ENCODE measurements at regions not wholly inside any gene's neighbourhood (a gene's known extent, or its start where the extent isn't known, plus 50 kb on each side); places are given as distances from the start of the nearest gene placed in this dataset.

DNA sequence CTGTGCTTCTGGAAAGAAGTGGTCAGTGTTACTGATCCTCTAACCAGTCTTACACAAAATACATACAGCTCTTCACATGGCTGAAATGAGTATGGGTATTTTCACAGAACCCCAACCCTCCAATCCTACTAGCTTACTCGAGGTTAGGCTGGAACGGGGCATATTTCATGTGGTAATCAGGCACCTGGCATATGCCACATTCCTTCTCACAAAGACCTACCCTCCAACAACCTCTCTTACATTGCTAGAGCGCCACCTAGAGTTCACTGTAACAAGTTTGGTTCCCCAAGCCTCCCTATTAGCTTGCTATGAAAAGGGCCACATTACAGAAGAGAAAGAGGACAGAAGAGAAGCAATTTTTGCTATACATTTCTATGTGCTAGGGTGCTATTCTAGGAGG lies 597.3 kb downstream of the PRELID2 start:
- DNase-seq: no peak

DNA sequence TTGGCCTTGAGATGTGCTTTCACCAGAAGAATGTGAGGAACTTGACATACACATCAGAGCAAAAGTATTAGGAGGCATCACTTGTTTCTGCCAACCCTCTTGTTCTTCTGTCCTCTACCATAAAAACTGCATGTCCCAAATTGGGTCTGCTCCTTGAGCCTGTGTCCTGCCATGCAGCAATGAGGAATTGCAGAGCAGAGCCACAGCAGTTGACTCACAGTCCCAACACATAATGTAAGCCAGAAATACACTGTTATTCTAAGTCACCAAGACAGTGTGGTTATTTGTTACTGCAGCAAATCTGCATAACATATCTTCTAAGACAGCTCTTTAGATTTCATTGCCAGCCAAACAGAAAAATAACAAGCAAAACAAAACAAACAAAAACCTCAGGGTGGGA lies 598.2 kb downstream of the PRELID2 start:
- no peak for DNase-seq

DNA sequence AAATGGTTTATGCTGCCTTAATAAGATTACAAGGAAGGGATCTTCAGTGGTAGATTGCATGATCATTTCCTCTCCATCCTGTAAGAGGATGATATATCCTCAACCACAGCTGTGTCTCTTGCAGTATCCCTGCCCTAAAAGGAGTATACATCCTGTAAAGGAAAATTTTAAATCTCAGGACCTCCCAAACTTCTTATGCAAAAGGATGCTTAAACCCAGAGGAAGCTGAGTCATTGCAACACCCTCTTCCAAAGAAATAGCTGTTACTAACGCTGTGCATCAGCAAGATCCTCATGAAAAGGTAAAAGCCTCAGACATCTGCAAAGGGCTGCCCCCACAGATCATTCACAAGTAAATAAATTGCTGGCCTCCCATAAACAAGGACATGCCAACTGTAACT lies 599.0 kb downstream of the PRELID2 start:
- no peak for DNase-seq

DNA sequence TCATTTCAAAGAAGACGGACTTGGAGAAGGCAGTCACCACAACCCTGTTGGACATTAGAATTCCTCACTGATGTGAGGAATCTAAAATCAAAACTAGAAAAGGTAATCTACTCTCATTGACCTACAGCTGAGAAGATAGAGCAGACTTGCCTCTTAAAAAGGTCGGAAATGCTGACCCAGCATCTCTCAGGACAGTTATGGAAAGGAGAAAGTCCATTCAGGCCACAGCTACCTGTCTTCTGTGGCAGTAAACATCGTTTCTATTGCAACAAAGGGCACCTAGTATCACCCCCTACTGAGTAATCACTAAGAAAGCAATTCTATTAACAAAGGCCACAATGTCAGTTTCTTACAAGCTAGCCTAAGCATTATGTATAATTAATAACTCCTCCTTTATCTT lies 601.7 kb downstream of the PRELID2 start:
- no peak for DNase-seq

DNA sequence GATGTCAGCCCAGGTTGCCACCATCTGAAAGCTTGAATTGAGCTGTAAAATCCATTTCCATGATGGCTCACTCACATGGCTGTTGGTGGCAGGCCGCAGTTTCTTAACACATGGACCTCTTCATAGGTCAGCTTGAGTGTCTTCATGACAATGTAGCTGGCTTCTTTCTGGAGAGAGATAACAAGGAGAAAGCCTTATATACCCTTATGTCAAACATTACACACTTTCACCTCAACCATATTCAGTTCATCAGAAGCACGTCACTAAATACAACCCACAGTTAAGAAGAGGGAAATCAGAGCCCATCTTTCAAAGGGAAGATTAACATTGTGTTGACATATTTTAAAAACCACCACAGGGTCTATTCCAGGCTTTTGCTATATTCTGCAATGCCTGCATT lies 604.4 kb downstream of the PRELID2 start:
- DNase-seq: no peak

DNA sequence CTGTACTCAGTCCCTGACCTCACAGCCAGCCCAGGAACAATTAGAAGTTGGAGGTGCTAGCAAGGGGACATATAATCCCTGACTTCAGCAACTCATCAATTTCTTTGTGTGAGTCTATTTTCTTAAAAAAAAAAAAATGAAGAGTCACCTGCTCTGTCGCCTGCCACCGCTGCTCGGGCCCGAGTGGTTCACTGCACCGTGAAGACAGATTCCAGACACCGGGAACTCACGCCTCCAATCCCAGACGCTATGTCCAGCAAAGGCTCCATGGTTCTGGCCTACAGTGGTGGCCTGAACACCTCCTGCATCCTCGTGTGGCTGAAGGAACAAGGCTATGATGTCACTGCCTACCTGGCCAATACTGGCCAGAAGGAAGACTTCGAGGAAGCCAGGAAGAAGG lies 606.6 kb downstream of the PRELID2 start:
- no peak for DNase-seq

DNA sequence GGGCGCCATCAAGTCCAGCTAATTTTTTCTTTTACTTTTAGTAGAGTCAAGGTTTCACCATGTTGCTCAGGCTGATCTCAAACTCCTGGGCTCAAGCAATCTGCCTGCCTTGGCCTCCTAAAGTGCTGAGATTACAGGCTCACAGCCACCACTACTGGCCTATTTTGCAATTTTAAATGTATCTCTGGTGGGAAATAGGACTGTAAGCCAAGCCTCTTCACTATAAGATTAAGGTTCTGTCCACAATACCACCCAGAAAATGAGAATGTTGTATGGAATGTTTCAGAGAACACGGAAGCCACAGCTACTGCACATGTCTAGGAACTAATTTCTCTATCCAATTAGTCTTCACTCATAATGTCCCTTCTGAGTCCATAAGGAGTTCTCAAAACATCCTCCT lies 607.3 kb downstream of the PRELID2 start:
- DNase-seq: no peak

DNA sequence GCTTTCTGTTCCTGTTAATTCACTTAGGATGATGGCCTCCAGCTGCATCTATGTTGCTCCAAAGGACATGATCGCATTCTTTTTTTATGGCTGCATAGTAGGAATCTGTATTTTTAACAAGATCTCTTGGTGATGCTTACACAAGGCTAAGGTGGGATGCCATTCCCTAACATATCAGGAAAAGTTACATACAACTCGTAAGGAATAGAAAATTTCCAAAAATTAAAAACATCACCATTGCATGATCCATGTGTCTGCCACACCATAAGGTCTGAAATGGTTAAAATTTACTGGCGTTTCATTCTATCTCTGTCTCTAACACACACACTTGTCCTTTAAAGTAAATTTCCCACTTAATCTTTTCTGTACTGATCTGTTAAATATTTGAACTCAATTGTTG lies 608.4 kb downstream of the PRELID2 start:
- DNase-seq: no peak

DNA sequence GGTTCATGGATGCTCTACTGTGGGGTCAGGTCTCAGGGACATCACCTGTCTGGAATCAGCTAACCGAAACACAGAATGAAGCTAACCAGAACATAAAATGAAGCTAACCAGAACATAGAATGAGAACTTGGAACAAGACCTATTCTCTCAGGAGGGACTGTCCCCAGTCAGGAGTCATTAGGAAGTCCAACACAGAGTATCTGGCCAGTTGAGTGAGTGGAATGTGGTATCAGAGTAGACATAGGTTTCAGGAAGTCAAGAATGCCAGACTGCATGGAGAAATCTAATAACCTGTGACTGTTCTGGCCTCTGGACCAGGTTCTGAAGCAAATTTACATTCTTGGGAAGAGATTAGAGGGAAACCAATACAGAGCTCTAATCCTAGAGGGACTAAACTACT lies 609.6 kb downstream of the PRELID2 start:
- DNase-seq: no peak

DNA sequence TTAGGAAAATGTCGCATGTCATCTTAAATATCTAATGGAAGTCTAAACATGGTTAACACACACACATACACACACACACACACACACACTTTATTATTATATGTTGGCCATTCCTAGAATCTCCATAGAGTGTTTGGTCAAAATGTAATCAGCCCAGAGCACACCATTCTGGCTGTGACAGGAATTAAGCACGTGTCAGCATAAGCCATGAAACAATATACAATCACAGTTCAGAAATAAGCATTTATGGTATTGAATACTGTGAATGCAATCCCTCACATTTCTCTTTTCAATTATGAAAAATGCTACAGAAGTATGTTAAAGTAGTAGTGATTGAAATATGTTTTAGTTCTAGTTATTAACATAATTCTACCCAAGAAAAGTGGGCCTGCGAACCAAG lies 611.6 kb downstream of the PRELID2 start:
- no peak for DNase-seq

DNA sequence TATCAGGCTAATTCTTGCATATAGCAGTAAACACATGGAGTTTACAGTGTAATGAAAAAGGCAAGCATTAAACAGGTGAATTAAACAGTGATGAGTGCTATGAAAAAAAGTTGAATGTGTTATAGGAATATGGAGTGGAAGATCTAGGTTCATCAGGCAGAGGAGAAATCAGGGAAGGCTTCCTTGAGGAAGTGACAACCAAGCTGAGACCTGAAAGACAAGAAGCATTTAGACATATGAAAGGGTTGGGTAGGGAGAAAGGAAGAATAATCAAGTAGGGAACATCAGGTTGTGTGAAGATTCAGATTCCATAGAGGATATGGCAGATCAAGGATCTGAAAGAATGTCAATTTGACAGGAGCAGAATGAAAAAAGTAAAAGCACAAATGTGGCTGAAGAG lies 612.5 kb downstream of the PRELID2 start:
- DNase-seq: no peak

DNA sequence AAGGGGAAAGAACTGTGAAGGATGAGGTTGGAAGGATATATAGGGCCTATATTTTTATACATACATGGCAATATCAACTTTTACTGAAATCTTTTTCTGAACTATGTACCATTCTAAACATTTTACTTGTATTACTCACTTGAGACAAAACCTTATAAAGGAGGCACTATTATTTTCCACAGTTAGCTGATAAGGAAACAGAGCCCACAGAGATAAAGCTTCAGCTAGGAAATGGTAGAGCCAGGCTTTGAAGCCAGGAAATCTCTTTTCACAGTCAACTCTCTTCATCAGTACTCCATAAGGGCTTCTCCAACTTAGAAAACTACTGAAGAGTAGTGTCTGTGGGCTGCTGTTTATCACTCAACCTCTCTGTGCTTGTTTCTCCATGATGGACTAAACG lies 613.7 kb downstream of the PRELID2 start:
- no peak for DNase-seq

DNA sequence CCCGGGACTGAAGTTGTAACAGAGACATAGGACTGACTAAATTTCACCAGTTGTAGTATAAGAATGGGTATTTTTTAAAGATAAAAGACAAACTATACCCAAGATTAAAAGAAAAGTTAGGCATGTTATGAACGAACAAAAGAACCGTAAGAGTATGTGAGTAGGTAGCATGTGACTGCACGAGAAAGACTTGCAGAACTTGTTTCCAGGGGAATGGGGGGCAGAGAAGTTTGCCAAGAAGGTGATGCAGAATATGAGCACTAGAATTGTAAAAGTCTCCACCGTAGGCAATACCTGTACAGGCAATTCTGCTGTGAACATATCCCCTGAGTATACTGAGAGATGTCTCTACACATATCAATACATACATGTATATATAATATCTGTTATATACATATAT lies 614.7 kb downstream of the PRELID2 start:
- DNase-seq: no peak

DNA sequence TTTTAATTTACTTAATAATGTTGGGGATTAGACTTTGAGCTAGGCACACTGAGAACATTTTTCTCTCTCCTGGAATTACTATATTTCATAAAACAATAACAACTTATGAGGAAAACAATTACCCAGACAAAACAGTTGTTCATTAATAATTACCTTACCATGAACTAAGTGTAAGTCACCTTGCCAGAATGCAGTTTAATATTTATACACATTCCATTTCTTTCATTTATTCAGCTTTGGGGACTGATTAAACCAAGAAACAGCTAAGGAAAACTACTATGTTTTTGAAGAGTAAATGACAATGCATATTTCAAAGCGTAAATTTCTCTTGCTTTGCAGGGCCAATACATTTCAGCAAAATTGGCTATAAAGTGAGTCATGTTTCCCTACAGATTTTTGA lies 616.2 kb downstream of the PRELID2 start:
- no peak for DNase-seq

DNA sequence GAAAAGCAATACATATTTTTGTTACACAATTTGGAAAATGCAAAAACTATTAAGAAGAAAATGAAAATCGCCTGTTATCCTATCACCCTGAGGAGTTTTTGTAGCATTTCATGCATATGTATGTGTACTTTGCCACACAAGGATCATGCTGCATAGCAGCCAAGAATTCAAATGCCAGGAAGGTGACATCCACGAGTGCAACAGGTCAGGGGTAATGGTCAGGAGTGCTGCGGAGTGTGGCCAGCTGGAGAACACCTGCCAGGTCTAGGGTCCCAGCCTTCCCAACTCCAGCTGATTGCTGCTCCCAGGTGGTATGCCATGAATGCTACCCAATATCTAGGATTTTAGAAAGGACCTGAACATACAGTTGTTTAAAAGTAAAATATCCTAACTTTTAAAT lies 617.1 kb downstream of the PRELID2 start:
- DNase-seq: no peak

DNA sequence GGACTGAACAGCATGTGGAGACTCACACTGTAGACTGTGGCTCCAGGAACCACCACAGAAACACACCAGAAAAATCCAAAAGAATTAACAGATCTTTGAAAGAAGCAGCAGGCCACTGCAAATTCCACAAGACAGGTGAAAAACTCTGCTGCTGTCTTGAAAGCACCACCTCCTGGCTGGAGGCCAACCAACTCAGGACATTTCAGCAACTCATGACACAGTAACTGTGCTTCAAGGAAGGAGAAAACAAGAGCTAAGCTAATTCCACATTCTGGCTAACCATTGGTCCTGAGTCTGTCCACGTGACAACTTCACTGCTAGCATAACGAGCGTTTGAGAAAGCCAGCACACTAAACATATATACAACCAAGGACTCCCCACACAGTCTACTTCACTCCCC lies 625.1 kb downstream of the PRELID2 start:
- DNase-seq: no peak

DNA sequence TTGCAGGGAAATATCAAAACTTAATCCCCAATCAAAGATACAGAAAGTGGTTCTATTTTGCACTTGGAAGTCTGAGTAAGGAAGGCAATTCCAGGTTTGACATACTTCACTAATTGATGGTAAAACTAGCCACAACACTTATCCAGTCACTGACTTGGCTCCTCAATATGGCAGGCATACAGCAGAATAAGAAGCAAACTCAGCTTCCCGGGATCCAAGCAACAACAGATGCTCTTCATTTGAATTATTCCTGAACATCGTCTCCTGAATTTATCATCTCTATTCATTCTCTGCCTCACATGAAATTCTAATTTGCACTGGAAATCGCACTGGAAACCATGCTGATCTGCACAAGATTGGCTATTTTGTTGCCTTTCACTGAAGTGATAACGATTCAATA lies 629.6 kb downstream of the PRELID2 start:
- no peak for DNase-seq

DNA sequence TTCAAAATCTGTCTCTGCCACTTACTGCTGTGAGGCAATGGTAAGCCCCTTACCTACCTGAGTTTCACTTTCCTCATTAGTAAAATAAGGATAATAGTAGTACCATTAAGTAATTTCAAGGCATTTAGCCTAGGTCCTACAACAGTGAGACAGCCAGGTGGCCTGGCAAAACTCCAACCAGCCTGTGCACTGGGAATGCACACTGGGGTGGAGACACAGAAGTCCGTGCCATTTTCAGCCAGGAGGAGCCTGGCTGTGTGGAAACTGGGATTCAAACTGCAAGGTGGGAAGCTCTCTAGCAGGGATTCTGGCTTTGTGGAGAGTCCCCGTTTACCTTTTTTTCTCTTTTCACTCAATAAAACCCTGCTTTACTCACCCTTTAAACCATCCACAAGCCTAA lies 630.4 kb downstream of the PRELID2 start:
- no peak for DNase-seq

DNA sequence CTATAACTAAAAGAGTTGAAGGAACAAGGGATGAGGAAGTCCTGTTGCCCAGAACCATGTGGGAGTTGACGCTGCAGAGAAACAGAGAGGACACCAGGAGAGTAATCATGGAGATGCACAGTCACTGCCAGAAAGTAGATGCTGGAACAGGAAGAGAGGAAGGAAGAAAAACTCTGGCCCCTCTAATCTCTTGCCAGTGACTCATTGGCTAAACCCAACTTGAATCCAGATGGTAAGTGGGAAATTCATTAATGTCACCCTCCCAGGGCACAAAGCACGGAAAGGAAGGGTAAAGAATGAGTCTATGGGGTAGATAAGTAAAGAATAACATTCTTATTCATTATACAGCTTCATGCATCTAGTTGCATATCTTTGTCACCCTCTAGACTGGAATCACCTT lies 631.9 kb downstream of the PRELID2 start:
- no peak for DNase-seq

DNA sequence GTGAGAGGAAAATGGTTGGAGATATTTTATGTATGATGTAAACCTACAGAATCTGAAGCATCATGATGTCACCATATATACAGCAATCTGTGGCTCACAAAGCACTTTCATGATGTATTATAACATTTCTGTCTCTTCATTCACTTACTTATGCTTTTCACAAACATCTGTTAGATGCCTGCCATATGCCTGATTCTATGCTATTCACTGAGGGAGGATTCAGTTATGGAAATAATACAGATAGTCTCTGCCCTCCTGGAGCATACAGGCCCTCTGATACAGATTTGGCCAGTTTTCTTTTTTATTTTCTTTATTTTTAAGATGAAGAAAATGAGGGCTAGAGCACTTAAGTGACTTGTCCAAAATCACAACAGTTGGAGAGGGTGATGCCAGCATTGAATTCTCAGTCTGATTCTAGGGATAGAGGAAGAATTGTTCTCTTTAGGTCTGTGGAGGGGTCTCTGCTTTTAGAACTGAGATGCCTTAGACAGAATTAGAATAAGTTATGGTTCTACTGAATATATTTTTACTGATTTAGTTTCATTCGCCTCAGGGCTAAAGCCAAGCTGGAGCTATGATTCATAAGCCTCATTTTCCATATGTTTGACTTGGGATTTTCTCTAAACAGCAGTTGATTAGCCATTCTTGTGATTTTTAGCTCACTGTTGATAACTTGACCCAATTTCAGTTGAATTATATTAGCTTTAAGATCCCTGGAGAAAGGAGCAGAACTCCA lies 636.4 kb downstream of the PRELID2 start:
- no peak for DNase-seq

DNA sequence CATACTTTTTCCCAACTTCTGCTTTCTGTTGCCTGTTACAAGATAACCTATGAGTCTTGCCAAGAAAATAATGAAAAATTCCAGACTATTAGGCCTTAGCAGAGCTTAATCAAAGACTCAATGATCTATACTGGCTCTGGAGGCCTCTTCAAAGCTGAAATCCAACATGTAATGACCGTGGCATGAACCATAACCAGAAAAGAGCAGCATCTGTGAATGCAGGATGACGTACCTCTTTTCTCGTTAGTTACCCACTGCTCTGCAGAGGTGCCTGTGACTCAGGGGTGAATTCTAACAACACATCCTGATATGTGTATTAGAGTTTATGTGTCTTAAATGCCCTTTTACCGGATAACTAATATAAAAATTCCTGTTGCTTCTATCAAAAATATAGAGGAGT lies 645.4 kb downstream of the PRELID2 start:
- no peak for DNase-seq

DNA sequence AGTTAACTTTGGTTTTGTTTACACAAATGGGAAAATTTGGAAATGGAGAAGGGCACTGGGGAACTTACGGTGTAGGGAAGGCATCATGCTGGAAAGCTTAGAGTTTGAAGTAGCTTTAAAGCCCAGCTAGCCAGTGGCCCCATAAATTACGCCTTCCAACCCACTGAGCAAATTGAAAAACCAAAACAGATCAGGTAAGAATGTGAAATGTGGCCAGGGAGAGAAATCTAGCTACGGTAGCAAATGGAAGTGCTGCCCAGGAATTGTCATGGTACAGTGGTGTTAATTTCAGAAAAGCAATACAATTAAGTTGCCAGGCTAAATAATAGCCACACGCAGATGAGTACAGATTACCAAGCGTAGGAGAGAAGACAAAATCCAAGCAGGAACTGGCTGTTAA lies 654.8 kb downstream of the PRELID2 start:
- DNase-seq: no peak

DNA sequence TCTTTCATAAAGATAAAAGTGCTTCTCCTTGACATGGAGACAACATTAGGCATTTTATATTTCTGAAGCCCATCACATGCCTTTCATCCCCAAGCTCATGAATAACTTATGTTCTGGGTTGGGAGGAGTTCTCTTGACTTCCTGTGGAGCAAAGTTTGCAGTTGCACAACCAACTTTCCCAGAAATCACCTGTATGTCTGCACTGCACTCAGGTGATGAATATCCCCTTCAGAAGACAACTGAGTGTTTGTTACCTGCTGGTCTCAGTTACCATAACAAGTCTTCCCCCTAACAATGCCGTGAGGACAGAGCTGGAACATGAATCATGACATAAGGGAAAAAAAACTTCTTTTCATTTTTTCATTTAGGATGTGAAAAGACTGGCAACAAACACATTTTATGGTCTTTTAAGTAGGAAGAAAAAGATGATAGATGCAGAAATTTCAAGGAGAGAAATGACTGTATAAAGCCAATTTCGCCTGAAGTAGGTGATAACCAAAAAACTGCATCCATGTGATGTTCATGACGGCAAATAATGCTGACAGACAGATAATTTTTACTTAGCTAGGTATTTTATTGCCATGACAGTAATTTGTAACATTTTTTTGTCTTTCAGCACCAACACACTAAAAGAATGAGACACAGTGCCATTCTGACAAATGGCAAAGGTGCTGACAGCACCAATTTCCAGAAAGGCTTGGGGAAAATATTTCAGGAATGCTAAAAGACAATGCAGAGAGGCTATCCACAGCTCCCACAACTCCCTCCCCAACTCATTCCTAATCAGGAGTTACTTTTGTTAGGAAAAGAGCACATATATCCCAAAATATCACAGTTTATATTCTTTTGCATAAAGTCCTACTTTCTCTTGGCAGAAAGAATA lies 656.3 kb downstream of the PRELID2 start:
- DNase-seq: no peak

DNA sequence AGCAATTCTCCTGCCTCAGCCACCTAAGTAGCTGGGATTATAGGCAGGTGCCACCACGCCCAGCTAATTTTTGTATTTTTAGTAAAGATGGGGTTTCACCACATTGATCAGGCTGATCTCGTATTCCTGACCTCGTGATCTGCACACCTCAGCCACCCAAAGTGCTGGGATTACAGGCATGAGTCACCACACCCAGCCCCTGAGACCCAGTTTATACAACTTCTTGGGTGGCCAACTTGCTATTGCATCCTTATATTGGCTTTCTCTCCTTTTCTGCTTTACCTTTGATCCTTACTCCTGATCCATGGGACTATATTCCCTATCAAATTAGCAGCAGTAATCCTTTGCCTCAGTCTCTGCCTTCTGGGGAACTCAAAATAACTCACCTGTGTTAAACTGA lies 659.1 kb downstream of the PRELID2 start:
- no peak for DNase-seq

DNA sequence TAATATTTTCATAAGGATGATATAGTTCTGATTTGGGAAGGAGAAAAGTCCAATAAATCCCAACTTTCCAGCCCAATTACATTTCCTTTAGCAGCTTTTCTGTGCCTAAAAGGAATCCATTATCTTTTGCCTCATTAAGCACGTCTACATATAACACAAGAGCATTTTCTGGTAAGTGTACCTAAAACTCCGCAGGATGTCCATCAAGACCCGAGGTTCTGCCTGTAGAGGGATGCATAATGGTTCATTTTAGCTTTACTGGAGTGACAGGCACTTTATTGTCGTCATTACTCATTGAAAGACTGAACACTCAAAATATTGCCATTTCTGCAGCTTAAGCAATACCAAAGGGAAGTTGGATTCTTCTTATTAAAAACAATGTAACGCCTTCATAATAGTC lies 669.0 kb downstream of the PRELID2 start:
- DNase-seq: no peak
